GM10248 (cell line): ENCODE measurements at regions not wholly inside any gene's neighbourhood (a gene's known extent, or its start where the extent isn't known, plus 50 kb on each side); places are given as distances from the start of the nearest gene placed in this dataset.

Experiments
- CTCF ChIA-PET: fragments of 300-600 bp; sonication (Branson Sonifier 250); formaldehyde crosslinking; extraction: SDS; loops from one replicate; lab custom pipeline; 2021; ENCODE audit warnings: antibody characterized with exemption; lab: Yijun Ruan, JAX
- POLR2A ChIA-PET: fragments of 350-650 bp; sonication (Branson Sonifier 250); formaldehyde crosslinking; extraction: SDS; loops from one replicate; lab custom pipeline; 2020; ENCODE audit warnings: antibody characterized with exemption; lab: Yijun Ruan, JAX
- DNase-seq: peaks from one replicate; pipeline ENCODE4 v3.0.0; 2012; ENCODE audit errors: extremely low spot score
- CTCF ChIP-seq: IDR thresholded peaks from 2 replicates; pipeline ENCODE4 v1.5.1; 2012; ENCODE audit warnings: mild to moderate bottlenecking, low read depth; ENCODE audit errors: extremely low read depth, missing control alignments, control extremely low read depth

DNA sequence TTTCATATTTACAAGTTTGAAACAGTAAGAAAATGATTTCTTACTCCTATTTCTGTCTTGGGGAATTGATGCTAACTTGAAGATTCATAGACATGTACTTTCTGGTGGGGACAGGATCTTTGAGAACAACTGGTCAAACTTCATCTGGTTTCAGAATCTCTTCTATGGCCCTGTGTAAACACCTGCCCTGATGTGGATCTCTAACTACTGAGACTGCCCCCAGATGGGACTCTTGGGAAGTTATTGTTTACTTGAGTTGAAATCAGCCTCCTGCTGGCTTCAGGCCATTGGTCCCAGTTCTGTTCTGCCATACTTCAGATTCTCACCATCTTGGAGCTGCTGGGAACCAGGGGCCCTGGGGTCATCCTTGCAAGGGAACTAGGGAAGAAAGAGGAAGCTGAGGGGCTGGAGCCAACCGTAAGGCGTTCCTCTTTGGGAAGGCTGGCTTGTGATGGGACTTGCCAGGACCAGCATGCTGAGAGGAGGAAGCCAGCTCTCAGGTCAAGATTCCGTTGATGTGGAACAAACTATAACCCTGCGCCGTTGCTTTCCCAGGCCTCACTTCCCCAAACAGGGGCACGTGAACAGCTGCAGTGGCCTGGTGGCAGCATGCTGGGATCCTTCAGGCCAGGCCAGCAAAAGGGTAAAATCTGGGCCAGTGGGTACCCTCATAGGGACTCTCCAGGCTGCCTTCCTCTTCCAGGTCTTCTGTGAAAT is 135.5 kb upstream of the CXCR4 start:
- POLR2A ChIA-PET, result no interaction called here
- CTCF ChIA-PET, result interaction anchor here (0.8 to 6.1 kb wide), 13 partner anchors 9 to 340 kb away, joined by 3 to 41 read pairs (median 3); no protein-coding TSS in a partner anchor
- no peak for TF ChIP-seq CTCF
- DNase-seq, result no peak

DNA sequence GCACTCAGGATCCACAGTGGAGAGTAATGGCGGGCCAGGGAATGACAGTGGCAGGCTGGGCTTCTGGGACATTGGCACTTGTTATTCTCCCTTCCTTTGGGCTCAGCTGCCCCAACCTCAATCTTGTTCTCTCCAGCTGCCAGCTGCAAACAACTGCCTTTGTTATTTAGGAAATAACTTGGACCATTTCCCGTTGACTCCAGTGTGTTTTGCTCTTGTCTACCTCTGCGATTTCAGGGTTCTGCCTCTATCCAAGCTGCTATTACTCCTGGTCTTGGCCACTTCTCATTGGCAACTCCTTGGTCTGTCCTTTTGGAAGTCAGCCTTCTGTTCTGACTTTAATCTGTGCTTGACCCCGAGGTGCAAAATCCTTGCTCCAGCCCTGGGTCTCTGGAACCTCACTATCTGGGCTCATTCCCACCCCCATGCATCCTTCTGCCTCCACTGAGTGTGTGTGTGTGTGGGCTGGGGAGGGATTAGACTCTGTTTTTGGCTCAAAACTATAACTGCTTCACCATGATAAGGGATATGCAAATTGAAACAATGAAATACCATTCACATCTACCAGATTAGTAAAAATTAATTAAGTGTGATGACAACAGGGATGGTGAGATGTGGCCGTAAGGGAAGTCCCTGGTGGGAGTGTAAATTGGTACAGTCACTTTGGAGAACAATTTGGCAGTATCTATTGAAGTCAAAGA is 134.1 kb upstream of the CXCR4 start:
- ChIA-PET POLR2A (no interaction called here), CTCF (interaction anchor here (6.1 kb wide), 1 partner anchor 9 kb away, joined by 41 read pairs; no protein-coding TSS in a partner anchor)
- no peak for TF ChIP-seq CTCF
- no peak for DNase-seq

DNA sequence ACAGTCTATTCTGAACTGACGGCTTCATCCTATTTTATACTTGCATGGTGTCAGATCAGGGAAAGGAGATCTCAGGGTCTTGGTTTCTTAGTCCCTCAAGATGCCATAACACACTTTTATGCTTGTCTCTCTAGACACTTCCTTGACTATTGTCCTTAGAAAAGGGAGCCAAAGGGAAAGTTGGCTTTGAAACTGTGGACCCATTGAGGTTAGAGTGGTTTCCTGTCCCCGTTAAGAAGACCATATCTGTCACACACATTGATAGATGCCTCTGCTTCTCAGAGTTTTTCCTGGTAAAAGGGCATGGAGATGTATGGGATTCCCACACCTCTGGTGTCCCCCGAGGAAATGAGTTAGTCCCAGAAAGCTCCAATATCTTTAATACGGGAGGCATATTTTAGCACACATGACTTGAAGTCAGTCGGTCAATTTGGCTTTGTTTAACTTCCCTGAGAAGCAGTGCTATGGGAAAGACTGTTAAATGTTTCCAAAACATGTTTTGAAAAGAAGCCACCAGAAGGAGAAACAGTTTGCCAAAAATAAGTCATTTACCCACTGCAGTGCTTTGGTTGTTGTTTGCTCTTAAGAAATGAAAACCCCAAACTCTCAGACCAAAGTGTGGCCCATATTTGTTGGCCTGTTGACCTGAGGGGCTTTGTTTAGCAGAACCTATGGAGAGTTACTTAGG is 133.4 kb upstream of the CXCR4 start:
- TF ChIP-seq CTCF, result no peak
- POLR2A ChIA-PET, result no interaction called here
- CTCF ChIA-PET, result interaction anchor here (1.2 to 1.7 kb wide), 2 partner anchors 11 to 19 kb away, joined by 3 to 4 read pairs; no protein-coding TSS in a partner anchor
- no peak for DNase-seq

DNA sequence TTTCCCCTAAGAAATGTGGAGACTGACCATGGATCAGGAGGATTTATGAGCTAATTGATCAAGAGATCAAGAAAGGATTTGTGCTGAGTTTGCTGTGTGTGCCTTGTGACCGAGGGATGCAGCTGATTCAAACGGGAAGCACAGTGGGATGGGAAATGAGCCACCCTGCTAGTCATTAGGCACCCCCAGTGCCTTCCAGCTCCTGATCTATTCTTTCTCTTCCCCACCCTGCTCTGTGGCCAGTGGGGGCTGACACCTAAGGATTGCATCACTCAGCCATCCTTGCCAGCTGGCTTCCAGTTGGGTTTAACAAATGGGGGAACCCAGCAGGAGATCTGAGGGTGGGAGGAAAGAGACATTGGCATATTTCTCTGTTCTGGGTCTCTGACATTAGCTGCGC is 132.2 kb upstream of the CXCR4 start:
- CTCF ChIA-PET, result interaction anchor here (0.8 to 1.7 kb wide), 5 partner anchors 8 to 109 kb away, joined by 3 to 4 read pairs (median 3); no protein-coding TSS in a partner anchor
- POLR2A ChIA-PET, result no interaction called here
- DNase-seq, result no peak
- no peak for TF ChIP-seq CTCF

DNA sequence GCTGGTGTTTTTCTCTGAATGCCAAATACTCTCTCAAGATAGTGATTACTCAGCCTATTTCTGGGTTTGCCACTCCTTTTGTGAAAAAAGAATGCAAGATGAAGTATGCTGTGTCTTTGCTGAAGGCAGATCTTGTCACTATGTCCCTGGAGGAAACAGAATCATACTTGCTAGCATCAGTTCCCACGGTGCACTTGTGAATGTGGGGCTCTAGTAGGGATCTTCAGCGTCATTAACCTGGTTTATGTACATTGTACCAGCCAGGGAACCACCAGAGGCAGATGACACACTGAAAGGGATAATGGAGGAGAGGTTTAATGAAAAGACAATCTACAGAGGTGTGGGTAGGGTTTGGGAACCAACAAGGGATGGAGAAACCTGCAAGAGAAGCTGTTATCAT is 131.0 kb upstream of the CXCR4 start:
- POLR2A ChIA-PET, result no interaction called here
- no peak for DNase-seq
- no peak for TF ChIP-seq CTCF
- CTCF ChIA-PET, result interaction anchor here (1.4 to 2.7 kb wide), 4 partner anchors 8 to 111 kb away, joined by 3 to 13 read pairs (median 6); no protein-coding TSS in a partner anchor

DNA sequence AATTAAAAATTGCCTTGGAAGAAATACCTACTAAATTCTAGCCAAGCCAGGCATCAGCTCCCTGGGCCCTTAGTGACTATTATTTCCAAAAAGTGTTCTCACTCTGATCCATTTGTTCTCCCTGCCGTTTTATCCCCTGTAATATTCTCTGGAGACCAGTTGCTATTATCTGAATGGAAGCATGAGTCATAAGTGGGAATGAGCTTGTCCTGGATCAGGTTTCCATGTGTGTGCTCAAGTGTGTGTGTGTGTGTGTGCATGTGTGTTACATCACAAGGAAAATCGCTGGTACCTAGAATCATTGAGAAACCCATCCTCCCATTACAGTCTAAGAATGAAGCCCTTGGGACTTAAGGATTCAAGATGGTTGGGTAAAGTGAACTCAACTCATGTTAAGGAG is 130.3 kb upstream of the CXCR4 start:
- POLR2A ChIA-PET, result no interaction called here
- TF ChIP-seq CTCF, result no peak
- no peak for DNase-seq
- CTCF ChIA-PET, result interaction anchor here (1.5 to 2.9 kb wide), 4 partner anchors 8 to 33 kb away, joined by 3 to 13 read pairs (median 10); no protein-coding TSS in a partner anchor
